ENCODE measurements at regions not wholly inside any gene's neighbourhood (a gene's known extent, or its start where the extent isn't known, plus 50 kb on each side); places are given as distances from the start of the nearest gene placed in this dataset.

GRCh38 chr11:122028545-122028944 is 87.5 kb downstream of the BLID start:
- TF ChIP-seq CTCF (IDR thresholded peaks at IDR 0.05) (no peak), EZH2 (IDR thresholded peaks at IDR 0.05) (no peak), EZH2phosphoT487 (IDR thresholded peaks at IDR 0.05) (no peak)
